GM19372 (cell line): ENCODE measurements at regions not wholly inside any gene's neighbourhood (a gene's known extent, or its start where the extent isn't known, plus 50 kb on each side); places are given as distances from the start of the nearest gene placed in this dataset.

Experiments used
- ATAC-seq: cut with Tn5 transposase; IDR thresholded peaks from one replicate; pipeline ENCODE4 v1.9.1; 2021; ENCODE audit warnings: mild to moderate bottlenecking, low read depth, moderate library complexity; ENCODE audit not compliant: unreplicated experiment

DNA sequence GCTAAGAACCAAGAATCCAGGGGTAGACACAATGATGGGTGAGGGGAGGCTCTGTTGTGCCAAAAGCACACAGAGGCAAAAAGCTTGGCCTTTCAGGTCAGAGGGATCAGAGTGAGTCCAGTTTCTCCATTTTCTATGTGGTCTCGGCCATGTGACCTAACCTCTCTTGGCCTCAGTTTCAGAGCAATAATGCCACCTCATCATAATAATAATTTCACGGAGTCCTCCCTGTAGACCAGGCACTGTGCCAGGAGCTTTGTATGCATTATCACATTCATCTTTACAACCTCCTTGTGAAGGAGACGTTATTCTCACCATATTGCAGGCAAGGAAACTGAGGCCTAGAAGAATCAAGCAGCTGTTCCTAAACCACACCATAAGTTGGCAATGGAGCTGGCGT is 120.2 kb downstream of the WT1 start:
- no peak for ATAC-seq

DNA sequence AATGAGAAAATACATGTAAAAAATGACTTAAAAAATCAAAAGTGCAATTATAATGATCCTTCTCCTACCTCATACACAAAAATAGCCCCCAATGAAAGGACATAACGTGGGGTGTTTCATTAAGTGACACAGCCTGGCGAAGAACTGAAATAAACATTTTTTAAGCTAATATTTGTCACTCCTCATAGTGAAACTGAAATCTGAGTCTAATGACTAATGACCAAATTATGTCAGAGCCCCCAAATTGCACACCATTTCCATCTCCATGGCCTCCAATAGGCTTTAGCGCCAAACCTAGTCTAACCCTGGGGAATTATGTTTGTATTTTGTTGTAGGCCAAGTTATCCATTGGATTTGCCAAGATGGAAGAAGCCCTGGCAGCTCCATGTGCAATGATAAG is 119.1 kb downstream of the WT1 start:
- ATAC-seq = no peak

DNA sequence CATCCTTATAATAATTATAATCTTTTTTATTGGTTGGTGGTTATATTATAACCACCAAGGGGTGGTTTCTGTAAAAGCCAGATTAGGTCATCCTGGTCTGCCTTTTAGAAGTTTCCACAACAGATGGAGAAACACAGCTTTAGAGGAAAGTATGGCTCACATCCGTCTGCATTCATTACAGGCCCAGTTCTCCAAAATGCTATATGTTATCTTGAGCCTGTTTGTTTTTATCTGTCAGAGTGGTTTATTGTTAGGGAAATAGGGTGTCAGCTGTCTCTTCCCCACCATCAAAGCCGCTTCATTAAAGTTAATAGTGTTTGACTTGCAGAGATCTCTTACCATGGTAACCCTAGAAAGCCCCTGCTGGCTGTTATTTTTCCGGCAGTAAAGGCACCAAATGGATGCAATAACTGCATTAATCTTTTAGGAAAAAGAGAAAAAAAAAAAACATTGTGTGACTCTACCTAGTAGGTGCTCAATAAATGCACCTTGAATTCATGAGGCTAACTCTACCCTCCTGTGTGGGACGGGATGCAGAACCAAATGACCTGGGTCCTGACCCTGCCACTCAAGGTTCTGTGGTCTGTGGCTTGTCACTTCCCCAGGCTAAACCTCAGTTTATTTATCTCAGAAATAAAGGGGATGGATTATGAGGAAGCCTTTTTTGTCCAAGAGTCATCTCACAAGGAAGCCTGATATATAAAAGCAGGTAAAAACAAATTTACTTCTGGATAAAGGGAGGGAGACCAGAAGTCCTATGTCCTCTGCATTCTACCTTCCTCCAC is 118.3 kb downstream of the WT1 start:
- ATAC-seq = no peak

DNA sequence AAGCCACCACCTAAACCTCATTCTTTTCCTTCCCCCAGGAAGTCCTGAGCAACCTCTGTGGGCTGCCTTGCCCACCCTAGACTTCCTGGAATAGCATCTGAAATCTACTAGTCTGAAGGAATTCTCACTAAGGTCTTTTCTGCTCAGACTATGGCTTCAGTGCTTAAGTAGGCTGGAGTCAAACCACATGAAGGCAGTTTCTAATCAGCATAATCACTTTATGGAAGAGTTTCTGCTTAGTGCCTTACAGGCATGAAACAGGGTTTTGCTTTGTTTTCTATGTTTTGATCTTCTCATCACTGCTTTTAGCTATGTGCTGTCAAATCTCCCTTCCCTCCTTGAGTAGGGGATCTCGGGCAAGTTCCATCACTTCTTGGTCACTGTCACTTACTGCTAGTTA is 117.7 kb downstream of the WT1 start:
- ATAC-seq = no peak

DNA sequence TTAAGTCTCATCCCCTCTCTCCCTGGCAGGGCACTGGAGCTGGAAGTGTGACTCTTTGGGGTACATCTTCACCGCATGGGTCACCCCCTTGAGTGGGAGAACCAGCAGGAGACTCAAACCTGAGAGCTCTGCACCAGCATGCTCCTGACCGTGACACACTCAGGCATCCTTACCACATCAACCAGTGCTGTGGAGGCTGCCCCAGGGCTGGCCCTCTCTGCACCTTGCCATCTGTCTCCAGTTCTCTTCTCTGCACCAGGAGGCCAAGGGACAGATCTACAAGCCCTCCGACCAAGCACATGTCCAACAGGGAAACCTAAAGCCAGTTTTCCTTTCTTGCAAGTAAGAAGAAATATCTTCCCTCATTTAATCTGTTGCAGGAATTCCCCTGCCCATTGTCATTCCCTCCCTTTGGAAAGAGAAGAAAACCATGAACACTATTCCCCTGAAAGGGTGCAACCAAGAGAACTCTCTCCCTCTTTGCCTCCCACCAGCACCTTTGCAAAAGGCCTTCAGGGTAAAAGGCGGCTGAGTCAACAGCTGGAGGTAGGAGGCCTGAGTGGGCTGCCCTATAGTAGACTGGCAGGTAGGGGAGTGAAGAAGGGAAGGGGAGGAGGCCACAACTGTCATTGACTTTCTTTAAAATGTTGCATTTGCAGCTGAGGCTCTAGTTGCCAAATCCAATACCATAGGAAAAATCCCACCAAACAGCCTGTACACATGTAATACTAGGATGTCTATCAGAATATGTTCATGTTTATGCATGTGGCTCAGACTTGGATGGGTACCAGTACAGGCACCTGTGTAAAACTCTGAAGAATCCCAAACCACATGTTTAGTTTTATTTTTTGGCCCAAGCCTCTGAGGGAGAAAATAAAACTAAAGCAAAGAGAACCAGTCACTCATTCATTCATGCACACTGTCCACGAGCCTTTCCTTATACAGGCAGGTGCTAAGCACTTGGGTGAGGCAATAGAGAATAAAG is 117.0 kb downstream of the WT1 start:
- no peak for ATAC-seq

DNA sequence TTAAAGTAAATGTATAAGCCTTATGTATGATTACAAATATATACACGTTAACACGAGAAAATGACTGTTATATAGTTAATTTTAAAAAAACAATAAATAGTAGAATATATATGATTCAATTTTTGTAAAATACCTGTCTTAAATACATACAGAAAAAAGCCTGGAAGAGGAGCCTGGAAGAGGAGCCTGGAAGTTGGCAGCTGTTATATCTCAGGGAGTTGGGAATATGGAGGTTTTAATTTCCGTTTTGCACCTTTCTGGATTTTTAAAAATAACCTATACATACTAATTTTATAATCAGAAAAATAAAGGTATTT is 111.6 kb downstream of the WT1 start:
- no peak for ATAC-seq

DNA sequence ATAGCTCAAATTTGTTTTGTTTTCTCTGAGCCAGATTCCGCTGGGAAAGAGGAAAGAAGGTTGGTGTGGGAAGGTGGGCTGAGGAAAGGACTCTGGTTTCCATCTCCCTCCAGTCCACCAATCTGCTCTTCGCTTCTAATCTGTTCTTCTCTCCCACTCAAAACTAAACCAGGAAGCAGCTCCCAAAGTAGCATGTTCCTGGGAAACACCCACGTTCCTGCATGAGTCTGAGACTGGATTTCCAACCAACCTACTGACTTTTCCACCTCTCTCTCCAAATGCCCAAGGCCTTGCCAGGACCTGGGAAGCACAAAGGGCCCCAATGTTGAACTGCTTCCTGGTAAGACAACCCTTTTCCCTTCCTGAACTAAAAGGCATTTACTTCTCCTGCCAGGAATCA is 110.2 kb downstream of the WT1 start:
- no peak for ATAC-seq

DNA sequence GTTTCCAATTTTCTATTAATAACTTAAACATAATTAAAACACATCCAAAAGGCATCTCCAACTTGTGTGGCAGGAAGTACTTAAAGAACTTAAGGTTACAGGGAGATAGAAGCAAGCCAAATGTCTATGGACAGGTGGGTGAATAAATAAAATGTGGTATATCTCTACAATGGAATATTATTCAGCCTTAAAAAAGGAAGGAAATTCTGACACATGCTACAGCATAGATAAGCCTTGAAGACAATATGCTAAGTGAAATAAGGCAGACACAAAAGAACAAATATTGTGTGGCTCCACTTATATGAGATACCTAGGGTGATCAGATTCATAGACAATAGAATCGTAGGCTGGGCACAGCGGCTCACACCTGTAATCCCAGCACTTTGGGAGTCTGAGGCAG is 109.6 kb downstream of the WT1 start:
- ATAC-seq = no peak

DNA sequence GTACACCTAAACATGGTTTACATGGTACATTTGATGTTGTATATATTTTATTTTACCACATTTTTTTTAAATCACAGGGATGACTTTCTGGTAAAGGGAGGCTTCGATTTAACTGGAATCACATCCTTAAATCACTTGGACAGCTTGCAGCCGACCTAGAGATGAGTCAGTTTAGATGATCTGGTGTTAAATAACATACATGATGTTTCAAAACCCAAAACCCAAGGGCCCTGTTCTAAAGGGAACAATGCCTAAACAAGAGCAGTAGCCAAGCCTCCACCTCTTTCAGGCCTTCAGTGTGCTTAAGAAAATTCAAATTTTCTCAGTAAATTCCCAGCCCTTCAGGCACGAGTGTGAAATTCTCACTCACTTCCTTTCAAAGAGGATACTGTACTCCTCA is 108.8 kb downstream of the WT1 start:
- ATAC-seq = no peak

DNA sequence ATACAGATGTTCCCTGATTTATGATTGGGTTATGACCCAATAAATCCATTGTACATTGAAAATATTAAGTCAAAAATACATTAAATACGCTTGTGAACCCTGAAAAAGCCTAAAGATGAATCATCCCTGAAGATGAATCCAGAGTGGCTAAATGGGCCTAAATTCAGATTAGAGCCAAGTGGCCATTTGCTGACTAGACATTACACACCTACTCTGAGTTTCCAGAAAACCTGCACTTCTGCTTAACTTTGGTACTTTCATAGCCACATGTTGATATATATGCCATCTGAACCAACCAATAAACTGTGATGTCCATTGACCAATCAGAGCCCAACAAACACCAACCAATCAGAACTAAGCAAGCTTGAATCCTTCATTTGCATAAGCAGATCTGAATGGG is 106.9 kb downstream of the WT1 start:
- no peak for ATAC-seq

DNA sequence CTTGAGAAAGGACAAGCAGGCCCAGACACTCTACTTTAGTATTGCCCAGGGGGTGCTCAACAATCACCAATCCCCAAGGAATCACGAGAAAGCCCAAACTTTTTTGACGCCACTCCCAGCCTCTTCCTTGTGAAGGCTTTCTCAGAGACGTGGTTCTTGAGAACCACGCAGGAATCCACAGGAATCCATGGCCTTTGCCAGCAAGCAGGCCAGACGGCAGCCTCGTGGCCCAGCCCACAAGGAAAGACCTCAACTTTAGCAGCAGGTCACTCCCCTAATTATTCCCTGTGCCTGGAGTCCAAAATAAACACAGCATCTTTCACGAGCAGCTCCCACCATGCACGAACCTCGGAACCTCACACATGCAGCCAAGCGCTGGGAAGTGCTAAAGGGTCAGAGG is 104.2 kb downstream of the WT1 start:
- no peak for ATAC-seq

DNA sequence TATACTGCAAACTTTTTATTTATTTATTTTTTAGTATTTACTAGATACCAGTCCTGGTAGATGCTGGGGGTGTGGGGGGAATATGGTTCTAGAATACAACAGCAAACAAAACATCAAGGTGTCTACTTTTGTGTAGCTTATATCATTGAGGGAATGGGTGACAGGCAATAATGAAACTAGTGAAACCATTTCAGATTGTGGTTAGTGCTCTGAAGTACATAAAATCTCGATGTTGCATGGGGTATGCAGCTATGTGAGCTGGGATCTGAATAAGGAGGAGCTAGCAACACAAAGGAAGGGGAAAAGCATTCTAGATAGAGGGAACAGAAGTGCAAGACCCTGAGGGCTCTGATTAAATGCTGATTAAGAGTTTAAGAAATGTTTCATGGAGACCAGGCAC is 103.5 kb downstream of the WT1 start:
- ATAC-seq = no peak

DNA sequence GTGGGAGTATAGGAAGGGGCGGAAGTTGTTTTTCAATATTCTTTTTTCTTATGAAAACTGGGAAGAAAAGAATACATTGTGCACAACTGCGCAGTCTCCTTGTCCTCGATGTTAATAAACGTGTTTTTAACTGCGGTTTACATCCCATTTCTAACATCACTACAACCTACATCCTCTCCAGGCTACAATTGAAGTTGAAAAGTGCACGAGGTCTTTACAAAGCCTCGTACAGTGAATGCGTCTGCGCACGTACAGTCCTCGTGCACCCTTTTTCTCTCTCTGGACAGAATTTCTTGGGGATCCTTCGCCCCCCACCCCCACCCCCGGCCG is 102.4 kb downstream of the WT1 start:
- ATAC-seq = no peak

DNA sequence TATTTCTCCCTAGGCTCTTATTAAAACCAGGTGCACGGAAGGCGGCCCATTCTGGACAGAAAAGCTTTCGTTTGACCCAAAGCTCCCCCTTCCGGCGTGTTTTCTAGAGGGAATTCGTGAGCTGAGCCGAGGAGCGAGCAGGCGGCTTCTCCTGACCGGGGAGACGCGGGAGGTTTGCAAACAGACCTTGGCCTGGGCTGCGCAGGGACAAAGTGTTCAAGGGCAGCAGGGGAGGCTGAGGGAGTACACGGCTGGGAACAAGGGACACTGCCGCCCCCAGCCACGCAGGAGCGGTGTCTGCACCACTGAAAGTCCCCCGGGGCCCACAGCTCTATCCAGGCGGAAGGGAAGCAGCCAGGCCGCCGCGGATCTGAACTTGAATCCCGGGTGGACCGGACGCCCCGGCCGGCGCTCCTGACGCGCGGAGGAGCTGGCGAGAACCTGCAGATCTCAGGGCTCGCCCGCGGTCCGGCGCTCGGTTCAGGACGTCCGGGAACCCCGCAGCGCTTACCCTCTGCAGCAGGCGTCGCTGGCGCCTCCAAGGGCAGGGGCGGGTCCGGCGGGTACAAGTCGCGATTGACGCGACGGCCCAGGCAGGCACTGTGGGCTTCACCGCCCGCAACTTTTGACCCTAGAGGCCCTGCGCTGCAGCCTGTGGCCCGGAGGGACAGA is 101.9 kb downstream of the WT1 start:
- no peak for ATAC-seq

DNA sequence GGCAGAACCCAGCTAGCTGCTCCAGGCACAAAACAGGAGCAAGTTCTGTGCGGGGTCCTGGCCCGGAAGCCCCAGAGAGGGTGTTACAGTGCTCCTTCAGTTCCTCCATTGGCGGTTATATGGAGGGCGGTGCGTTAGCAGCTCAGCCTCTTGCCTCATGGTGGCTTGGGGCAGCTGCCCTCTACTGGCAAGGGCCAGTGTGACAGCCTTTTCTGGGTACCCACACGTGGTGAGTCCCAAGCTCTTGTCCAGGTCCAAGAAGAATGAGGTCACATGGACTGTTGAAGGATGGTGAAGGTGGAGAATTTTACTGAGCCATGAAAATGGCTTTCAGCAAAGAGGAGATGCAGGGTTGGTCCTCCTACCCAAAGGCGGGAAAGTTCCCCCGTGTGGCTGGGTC is 100.5 kb downstream of the WT1 start:
- ATAC-seq = no peak
